OCI-LY7 (cell line): ENCODE measurements at regions not wholly inside any gene's neighbourhood (a gene's known extent, or its start where the extent isn't known, plus 50 kb on each side); places are given as distances from the start of the nearest gene placed in this dataset.

Source experiments
- CTCF ChIP-seq: fragments of 200-600 bp; sonication (generic); conservative IDR thresholded peaks from 2 replicates; pipeline ENCODE4 v1.5.1; 2014; ENCODE audit warnings: mild to moderate bottlenecking, antibody characterized with exemption, low read length, moderate library complexity, mixed read lengths
- EZH2phosphoT487 ChIP-seq: fragments of 200-600 bp; sonication (generic); IDR thresholded peaks from 2 replicates; pipeline ENCODE4 v1.6.1; 2018; ENCODE audit warnings: low read depth, borderline replicate concordance, mild to moderate bottlenecking, mixed run types, antibody characterized with exemption, low read length, moderate library complexity, mixed read lengths

- TF ChIP-seq CTCF (no peak), EZH2phosphoT487 (no peak)
Measured at GRCh38 chr7:79936281-79936983, 198.2 kb upstream of the GNAI1 start.
